Esophagus squamous epithelium (tissue), 5 donors: ENCODE measurements at regions not wholly inside any gene's neighbourhood (a gene's known extent, or its start where the extent isn't known, plus 50 kb on each side); places are given as distances from the start of the nearest gene placed in this dataset.

Experiments used
- DNase-seq: peaks from one replicate; lab custom pipeline; 2025; lab: John Stamatoyannopoulos, UW
- H3K27ac ChIP-seq, 4 donors: fragments of 200-600 bp; sonication (generic); one replicate each; pipeline ENCODE4 v1.5.1; 2016 to 2019; ENCODE audit warnings: mild to moderate bottlenecking in 1 of 4
- H3K27me3 ChIP-seq, 4 donors: fragments of 200-600 bp; sonication (generic); 1 replicate in 3 of 4; 2 replicates in 1 of 4; pipeline versions ENCODE4 v1.5.1 to v1.6.0; 2017 to 2021; ENCODE audit warnings: antibody characterized with exemption in 1 of 4
- H3K36me3 ChIP-seq, 3 donors: fragments of 200-600 bp; sonication (generic); one replicate each; pipeline ENCODE4 v1.5.1; 2016 to 2019
- H3K4me1 ChIP-seq, 3 donors: fragments of 200-600 bp; sonication (generic); one replicate each; pipeline ENCODE4 v1.5.1; 2017 to 2019
- H3K4me3 ChIP-seq, 4 donors: fragments of 200-600 bp; sonication (generic); 1 replicate in 3 of 4; 2 replicates in 1 of 4; pipeline ENCODE4 v1.5.1; 2016 to 2019; ENCODE audit warnings: mild to moderate bottlenecking in 2 of 4, moderate library complexity in 1 of 4
- H3K9me3 ChIP-seq, 3 donors: fragments of 200-600 bp; sonication (generic); one replicate each; pipeline ENCODE4 v1.5.1; 2016 to 2019
- CTCF ChIP-seq, 6 experiments: fragments of 450-650 bp in 4 of 6; fragments of 200-600 bp in 2 of 6; sonication (generic) in 2 of 6; IDR thresholded peaks; one replicate each; pipeline ENCODE4 v1.5.1; 2016 to 2019; ENCODE audit warnings: antibody characterized with exemption in 6 of 6, mild to moderate bottlenecking in 4 of 6, moderate library complexity in 4 of 6
- POLR2A ChIP-seq, 4 donors: fragments of 450-650 bp; IDR thresholded peaks; one replicate each; pipeline ENCODE4 v1.6.1; 2017; ENCODE audit warnings: antibody characterized with exemption in 4 of 4, mild to moderate bottlenecking in 4 of 4, moderate library complexity in 3 of 4
- WGBS, 2 donors: methylation state at CpG; one replicate each; pipeline ENCODE4 v1.1.5; 2018; 5-methylcytosine and 5-hydroxymethylcytosine counted together
- intact Hi-C: fragments of 100-400 bp; cut with DNase I; formaldehyde crosslinking; loops from one replicate; pipeline ENCODE4 v1.15.0; 2022
- donor health status: DM: yes; HTN: yes; CAD: no.

- Histone ChIP-seq H3K4me3 (no peak overlapping the region), H3K9me3 (no peaks in the 10 kb centered on the region), H3K27me3 (no peaks in the 10 kb centered on the region), H3K27ac (no peak overlapping the region), H3K36me3 (no peaks in the 10 kb centered on the region), H3K4me1 (peaks cover 0 to under 1% (median 0%) of the 10 kb centered on the region in 3 donors)
- intact Hi-C loops, result no loop called here
- 46 to 63% methylated on average over 3 to 4 of the region's 4 CpGs for WGBS, 2 donors
- no peak for DNase-seq
- no peak for TF ChIP-seq CTCF (IDR thresholded peaks at IDR 0.05)
- TF ChIP-seq POLR2A (IDR thresholded peaks at IDR 0.05), result no peak
These were observed 233.0 kb upstream of the MAF start for GRCh38 chr16:79833559-79833958.

GRCh38 chr16:79826732-79827475 is 226.4 kb upstream of the MAF start:
- no peak for DNase-seq
- peaks cover 0 to 7% (median 0%) of the 10 kb centered on the region in 3 donors for H3K4me1 ChIP-seq
- H3K9me3 ChIP-seq, result no peaks in the 10 kb centered on the region
- WGBS, 2 donors, result 60 to 80% methylated on average over 7 of the region's 7 CpGs
- H3K36me3 ChIP-seq, result no peaks in the 10 kb centered on the region
- intact Hi-C loops, result no loop called here
- no peak overlapping the region for H3K4me3 ChIP-seq
- no peaks in the 10 kb centered on the region for H3K27me3 ChIP-seq
- no peak overlapping the region for H3K27ac ChIP-seq
- TF ChIP-seq POLR2A (IDR thresholded peaks at IDR 0.05), result no peak
- no peak for TF ChIP-seq CTCF (IDR thresholded peaks at IDR 0.05)

- no peak overlapping the region for H3K27ac ChIP-seq
- 89 to 98% methylated on average over 1 of the region's 1 CpG for WGBS, 2 donors
- H3K9me3 ChIP-seq, result no peaks in the 10 kb centered on the region
- peaks cover 0 to 7% (median 0%) of the 10 kb centered on the region in 3 donors for H3K4me1 ChIP-seq
- no peak for TF ChIP-seq POLR2A (IDR thresholded peaks at IDR 0.05)
- TF ChIP-seq CTCF (IDR thresholded peaks at IDR 0.05), result no peak
- no peak overlapping the region for H3K4me3 ChIP-seq
- no peak for DNase-seq
- no peaks in the 10 kb centered on the region for H3K27me3 ChIP-seq
- intact Hi-C loops, result no loop called here
- no peaks in the 10 kb centered on the region for H3K36me3 ChIP-seq
These were observed 224.5 kb upstream of the MAF start for GRCh38 chr16:79825002-79825401.

GRCh38 chr16:79823639-79824038 is 223.1 kb upstream of the MAF start:
- Histone ChIP-seq H3K27ac (no peak overlapping the region), H3K4me3 (no peak overlapping the region), H3K4me1 (peaks cover 0 to 7% (median 0%) of the 10 kb centered on the region in 3 donors), H3K36me3 (no peaks in the 10 kb centered on the region), H3K27me3 (no peaks in the 10 kb centered on the region), H3K9me3 (no peaks in the 10 kb centered on the region)
- no peak for DNase-seq
- intact Hi-C loops, result no loop called here
- TF ChIP-seq POLR2A (IDR thresholded peaks at IDR 0.05) (no peak), CTCF (IDR thresholded peaks at IDR 0.05) (no peak)
- WGBS, 2 donors, result 49 to 55% methylated on average over 2 of the region's 2 CpGs

- Histone ChIP-seq H3K4me3 (no peak overlapping the region), H3K4me1 (peaks cover 0 to 7% (median 0%) of the 10 kb centered on the region in 3 donors), H3K9me3 (no peaks in the 10 kb centered on the region), H3K36me3 (no peaks in the 10 kb centered on the region), H3K27ac (no peak overlapping the region), H3K27me3 (no peaks in the 10 kb centered on the region)
- 84 to 88% methylated on average over 3 of the region's 3 CpGs for WGBS, 2 donors
- intact Hi-C loops, result no loop called here
- TF ChIP-seq POLR2A (IDR thresholded peaks at IDR 0.05) (no peak), CTCF (IDR thresholded peaks at IDR 0.05) (no peak)
- no peak for DNase-seq
These were observed 221.4 kb upstream of the MAF start for GRCh38 chr16:79821911-79822310.
